GM21381 (cell line): ENCODE measurements at regions not wholly inside any gene's neighbourhood (a gene's known extent, or its start where the extent isn't known, plus 50 kb on each side); places are given as distances from the start of the nearest gene placed in this dataset.
"Not testable (repeated sequence)": the region's sequence is repeated elsewhere in the genome, so short reads cannot be mapped to it uniquely, and the experiment has no call there.

ENCODE experiments used
- ATAC-seq: cut with Tn5 transposase; IDR thresholded peaks from one replicate; pipeline ENCODE4 v1.9.1; 2021; ENCODE audit warnings: mild to moderate bottlenecking, moderate library complexity; ENCODE audit not compliant: unreplicated experiment

- ATAC-seq: no peak
Measured at GRCh38 chr19:30102239-30102638, 160.2 kb downstream of the URI1 start.

- no peak for ATAC-seq
Measured at GRCh38 chr19:30102666-30103065, 160.6 kb downstream of the URI1 start.

GRCh38 chr19:30103981-30104380 lies 161.9 kb downstream of the URI1 start:
- no peak for ATAC-seq

GRCh38 chr19:30105316-30105715 lies 163.3 kb downstream of the URI1 start:
- no peak for ATAC-seq

GRCh38 chr19:30105727-30106126 lies 163.7 kb downstream of the URI1 start:
- peak; percentile 57 for ATAC-seq

GRCh38 chr19:30106417-30107095 lies 164.5 kb downstream of the URI1 start:
- no peak for ATAC-seq

- no peak for ATAC-seq
Measured at GRCh38 chr19:30107251-30107650, 165.2 kb downstream of the URI1 start.

GRCh38 chr19:30109565-30109964 lies 167.5 kb downstream of the URI1 start:
- ATAC-seq: no peak

GRCh38 chr19:30111021-30111855 lies 169.2 kb downstream of the URI1 start:
- no peak for ATAC-seq

GRCh38 chr19:30112171-30112570 lies 170.1 kb downstream of the URI1 start:
- ATAC-seq: no peak

- ATAC-seq: no peak
Measured at GRCh38 chr19:30112666-30113065, 170.6 kb downstream of the URI1 start.

- no peak for ATAC-seq
Measured at GRCh38 chr19:30113186-30113585, 171.1 kb downstream of the URI1 start.

GRCh38 chr19:30114095-30114494 lies 172.1 kb downstream of the URI1 start:
- not testable (repeated sequence) for ATAC-seq

- ATAC-seq: no peak
Measured at GRCh38 chr19:30115947-30116346, 173.9 kb downstream of the URI1 start.

- ATAC-seq: no peak
Measured at GRCh38 chr19:30116530-30116929, 174.5 kb downstream of the URI1 start.

GRCh38 chr19:30116984-30117555 lies 175.0 kb downstream of the URI1 start:
- ATAC-seq: no peak

GRCh38 chr19:30117636-30118145 lies 175.7 kb downstream of the URI1 start:
- ATAC-seq: no peak

- no peak for ATAC-seq
Measured at GRCh38 chr19:30118221-30118620, 176.2 kb downstream of the URI1 start.

GRCh38 chr19:30118760-30119159 lies 176.7 kb downstream of the URI1 start:
- no peak for ATAC-seq

- ATAC-seq: no peak
Measured at GRCh38 chr19:30119180-30119908, 177.3 kb downstream of the URI1 start.

- no peak for ATAC-seq
Measured at GRCh38 chr19:30120860-30121484, 178.9 kb downstream of the URI1 start.
